GM19351 (cell line): ENCODE measurements at regions not wholly inside any gene's neighbourhood (a gene's known extent, or its start where the extent isn't known, plus 50 kb on each side); places are given as distances from the start of the nearest gene placed in this dataset.

Experiments
- ATAC-seq: cut with Tn5 transposase; IDR thresholded peaks from one replicate; pipeline ENCODE4 v1.9.1; 2021; ENCODE audit warnings: mild to moderate bottlenecking, moderate library complexity; ENCODE audit not compliant: unreplicated experiment

- ATAC-seq: no peak
These were observed 234.1 kb downstream of the OMA1 start for GRCh38 chr1:58312461-58312860.

GRCh38 chr1:58310881-58311280 lies 235.6 kb downstream of the OMA1 start:
- ATAC-seq: no peak

DNA sequence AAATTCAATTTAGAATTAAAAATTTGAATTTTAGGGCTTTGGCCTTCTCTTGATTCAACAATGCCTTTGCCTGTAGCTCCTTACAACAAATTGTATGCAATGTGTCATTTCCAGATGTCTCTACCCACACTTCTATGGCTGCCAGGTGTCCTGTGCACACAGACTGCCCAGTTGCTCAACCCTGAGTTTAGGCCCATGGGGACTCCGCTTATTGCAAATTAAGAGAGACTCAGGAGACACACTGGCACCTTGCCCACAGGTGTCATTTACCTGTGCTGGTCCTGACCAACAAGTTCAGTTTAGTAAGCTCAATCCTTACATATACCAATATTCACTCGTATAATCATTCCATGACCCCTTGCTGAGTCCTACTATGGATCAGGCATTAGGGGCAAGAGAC lies 236.1 kb downstream of the OMA1 start:
- ATAC-seq: no peak

DNA sequence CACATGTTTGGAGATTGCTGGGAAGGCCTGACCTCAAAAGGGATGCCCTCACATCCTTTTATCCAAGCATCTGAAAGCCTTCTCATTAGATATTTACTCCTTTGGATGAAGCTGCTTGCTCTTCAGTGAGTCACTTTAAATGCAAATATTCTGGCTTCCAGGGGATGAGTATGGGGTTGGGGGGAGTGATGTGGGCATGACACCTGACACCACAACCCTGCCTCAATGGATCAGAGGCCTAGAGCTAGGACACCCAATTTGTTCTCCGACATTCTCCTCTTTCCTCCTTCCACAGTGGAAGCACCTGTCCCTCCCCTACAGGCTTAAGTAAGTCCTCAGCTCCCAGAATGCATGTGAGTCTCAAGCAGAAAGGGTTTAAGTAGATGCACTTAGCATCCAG lies 238.3 kb downstream of the OMA1 start:
- no peak for ATAC-seq

DNA sequence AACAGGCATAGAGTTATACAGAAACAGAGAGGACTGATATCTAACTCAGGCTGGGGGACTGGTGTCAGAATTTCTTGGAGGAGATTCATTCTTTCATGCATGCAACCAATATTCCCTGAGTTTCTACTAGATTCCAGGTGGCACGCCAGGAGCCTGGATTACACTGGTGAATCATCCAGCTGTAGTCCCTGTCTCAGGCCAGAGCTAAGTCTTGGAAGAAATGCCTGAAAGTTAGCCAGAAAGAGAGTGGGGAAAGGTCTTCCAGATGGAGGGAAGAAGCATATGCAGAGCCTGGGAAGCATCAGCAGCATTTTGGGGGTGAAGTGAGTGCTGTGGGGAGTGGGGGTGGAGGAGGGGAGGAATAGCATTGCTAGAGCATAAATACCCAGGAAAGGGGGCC lies 239.1 kb downstream of the OMA1 start:
- no peak for ATAC-seq

DNA sequence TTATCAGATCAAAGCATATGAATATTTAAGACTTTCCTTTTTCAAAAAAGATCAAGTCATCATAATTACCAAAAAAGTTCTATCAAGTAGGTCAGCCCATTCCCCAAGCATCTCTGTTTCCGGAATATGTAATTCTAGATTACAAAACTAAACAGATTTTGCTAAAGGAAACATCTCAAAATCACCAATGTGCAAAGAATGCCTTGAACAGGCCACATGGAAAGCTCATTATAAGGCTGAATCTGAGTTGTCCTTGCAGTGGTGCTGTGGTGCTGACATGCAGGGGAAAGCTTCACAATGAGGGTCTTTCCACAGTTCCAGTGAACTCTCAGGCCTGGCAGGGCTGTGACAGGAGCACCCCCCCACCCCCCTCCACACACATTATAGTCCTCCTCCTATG lies 240.9 kb downstream of the OMA1 start:
- ATAC-seq: no peak

DNA sequence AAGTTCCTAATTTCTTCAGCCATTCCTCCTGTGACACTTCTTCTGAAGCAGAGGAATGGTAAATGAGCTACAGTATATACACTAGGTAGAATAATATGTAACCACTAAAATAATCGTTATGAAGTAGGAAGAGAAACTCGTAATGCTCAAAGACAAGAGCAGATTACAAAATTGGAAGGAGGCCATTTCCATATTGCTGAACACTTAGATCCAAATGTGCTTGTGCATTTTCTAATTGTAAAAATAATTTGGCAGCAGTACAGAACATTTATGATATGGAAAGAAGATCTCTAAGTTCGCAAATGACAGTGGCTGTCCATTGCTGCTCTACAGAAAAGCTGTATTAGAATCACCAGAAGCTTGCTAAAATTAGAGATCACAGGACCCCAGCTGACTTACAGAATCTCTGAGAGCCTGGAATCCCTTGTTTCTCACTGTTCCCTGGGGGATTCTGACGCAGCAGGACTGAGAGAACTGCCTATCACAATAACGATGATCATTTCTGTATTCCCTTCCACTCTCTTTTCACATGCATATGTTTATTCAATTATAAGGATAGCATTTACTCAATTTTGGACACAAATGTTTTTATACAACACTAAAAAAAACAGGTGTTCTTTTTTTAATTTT lies 242.1 kb downstream of the OMA1 start:
- ATAC-seq: no peak

- no peak for ATAC-seq
These were observed 242.7 kb downstream of the OMA1 start for GRCh38 chr1:58303841-58304240.

GRCh38 chr1:58293388-58293787 lies 253.1 kb downstream of the OMA1 start:
- no peak for ATAC-seq

GRCh38 chr1:58290685-58291372 lies 255.7 kb downstream of the OMA1 start:
- no peak for ATAC-seq

GRCh38 chr1:58288624-58289142 lies 257.8 kb downstream of the OMA1 start:
- ATAC-seq: no peak

DNA sequence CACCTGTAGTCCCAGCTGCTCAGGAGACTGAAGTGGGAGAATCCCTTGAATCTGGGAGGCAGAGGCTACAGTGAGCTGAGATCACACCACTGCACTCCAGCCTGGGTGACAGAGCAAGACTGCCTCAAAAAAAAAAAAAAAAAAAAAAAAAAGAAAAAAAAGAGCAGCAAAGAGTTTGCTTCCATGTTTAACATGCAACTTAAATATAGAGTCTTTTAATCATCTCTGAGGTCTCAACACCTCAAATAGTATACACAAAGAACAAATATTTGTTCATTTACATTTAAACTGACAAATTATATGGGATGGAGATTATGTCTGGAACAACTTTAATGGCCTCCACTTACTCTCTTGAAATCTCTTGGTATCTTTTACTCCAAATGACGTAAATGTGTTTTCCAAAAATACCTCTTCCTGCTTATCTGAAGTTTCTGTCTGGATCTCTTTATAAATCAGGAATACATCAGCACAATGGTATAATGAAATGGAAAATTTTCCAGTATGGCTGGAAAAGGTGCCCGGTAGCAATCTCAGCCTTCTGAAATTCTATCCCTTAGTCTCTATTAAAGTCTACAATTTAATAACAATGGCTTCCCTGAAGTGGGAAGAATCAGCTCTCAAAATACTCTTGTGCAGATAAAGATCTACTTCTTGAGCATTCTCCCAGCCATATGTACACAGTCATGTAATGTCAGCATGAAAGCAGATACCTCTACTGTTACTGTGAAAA lies 258.5 kb downstream of the OMA1 start:
- ATAC-seq: no peak

DNA sequence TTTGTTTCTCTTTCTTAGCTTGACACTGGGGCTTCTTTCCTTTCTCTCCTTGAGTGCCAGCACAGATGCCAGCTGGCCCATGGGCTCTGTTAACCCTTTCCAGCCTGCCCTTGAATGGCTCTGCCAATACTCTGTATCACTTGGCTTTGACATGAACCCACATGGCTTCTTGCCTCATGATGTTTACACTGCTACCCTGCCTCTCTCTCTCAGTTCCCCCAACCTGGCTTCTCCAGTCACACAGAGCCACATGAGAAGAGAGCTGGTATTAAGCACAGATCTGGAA lies 262.4 kb downstream of the OMA1 start:
- no peak for ATAC-seq

DNA sequence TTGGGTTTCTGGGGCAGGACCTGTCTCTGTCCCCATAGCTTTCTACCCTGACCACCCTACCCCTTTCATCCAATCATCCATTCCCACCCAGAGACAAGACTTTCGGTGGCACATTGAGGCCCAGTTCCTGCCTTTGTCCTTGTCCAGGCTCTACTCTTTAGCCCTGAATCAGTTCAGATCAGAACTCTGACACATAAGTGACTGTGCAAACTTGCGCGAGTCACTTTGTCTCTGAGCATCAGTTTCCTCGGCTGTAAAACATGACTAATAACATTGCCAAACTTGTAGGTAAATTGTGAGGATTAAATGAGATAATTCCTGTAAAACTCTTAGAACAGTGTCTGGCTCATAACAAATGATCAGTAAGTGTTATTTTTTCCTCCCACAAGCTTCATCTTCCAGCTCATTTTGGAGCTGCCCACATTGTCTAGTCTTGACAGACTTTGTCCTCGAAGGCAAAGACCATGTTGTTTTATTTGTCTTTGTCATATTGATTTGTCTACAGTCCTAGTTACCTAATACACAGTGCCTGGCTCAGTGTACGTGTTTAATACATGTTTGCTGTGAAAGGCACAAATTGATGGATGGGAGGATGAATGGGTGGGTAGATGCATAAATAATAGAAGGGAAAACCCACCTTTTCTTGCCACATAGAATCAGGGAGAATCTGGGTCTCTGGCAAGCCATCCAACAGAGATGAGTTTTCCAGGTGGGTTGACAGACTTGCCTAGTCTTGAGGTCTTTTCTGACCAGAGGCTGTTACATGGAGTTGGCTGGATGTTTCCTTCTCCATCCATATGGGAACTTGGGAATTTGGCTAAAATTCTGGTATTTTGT lies 262.9 kb downstream of the OMA1 start:
- no peak for ATAC-seq

- ATAC-seq: no peak
These were observed 263.7 kb downstream of the OMA1 start for GRCh38 chr1:58282623-58283387.

DNA sequence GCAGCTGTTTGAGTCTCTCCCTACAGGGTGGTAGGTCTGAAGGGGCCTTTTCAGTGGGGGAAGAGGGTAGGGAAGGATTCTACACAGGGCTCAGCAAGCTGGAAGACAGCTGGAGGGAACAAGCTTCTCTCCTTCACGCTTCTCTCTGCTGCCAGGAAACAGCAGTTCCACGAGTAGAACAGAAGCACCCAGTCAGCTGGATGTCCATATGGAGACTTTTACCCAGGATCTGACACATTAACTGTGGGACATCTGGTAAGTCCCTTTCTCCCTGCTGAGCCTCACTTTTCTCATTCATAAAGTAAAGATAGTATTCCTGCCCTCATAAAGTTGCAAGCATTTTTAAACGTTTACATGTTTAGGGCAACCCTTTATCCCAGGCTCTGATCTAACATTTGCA lies 280.3 kb downstream of the OMA1 start:
- no peak for ATAC-seq

- ATAC-seq: no peak
These were observed 282.1 kb downstream of the OMA1 start for GRCh38 chr1:58264462-58264861.

GRCh38 chr1:58262702-58263101 lies 283.8 kb downstream of the OMA1 start:
- ATAC-seq: no peak

- ATAC-seq: no peak
These were observed 288.4 kb downstream of the OMA1 start for GRCh38 chr1:58258082-58258481.

- no peak for ATAC-seq
These were observed 289.5 kb downstream of the OMA1 start for GRCh38 chr1:58257003-58257402.

- ATAC-seq: no peak
These were observed 290.0 kb downstream of the OMA1 start for GRCh38 chr1:58256546-58256945.
